Transverse colon (tissue), 4 donors: ENCODE measurements at regions not wholly inside any gene's neighbourhood (a gene's known extent, or its start where the extent isn't known, plus 50 kb on each side); places are given as distances from the start of the nearest gene placed in this dataset.

Experiments used
- DNase-seq: peaks from one replicate; pipeline ENCODE4 v3.0.0-alpha.2; 2019
- H3K27ac ChIP-seq, 4 donors: fragments of 200-600 bp; sonication (generic); 2 replicates each; pipeline ENCODE4 v1.5.1; 2016 to 2018; ENCODE audit warnings: inconsistent platforms in 4 of 4
- H3K27me3 ChIP-seq: fragments of 200-600 bp; sonication (generic); 2 replicates; pipeline ENCODE4 v1.5.1; 2017; ENCODE audit warnings: inconsistent platforms
- H3K36me3 ChIP-seq, 4 donors: fragments of 200-600 bp; sonication (generic); 2 replicates each; pipeline ENCODE4 v1.5.1; 2017 to 2019; ENCODE audit warnings: inconsistent platforms in 4 of 4
- H3K4me1 ChIP-seq, 4 donors: fragments of 200-600 bp; sonication (generic); 2 replicates each; pipeline ENCODE4 v1.5.1; 2017 to 2020; ENCODE audit warnings: inconsistent platforms in 4 of 4
- H3K4me3 ChIP-seq, 4 donors: fragments of 200-600 bp; sonication (generic); 1 replicate in 1 of 4; 2 replicates in 3 of 4; pipeline versions ENCODE4 v1.5.1 to v1.6.1; 2017 to 2019; ENCODE audit warnings: inconsistent platforms in 4 of 4
- H3K9me3 ChIP-seq, 2 donors: fragments of 200-600 bp; sonication (generic); 2 replicates each; pipeline ENCODE4 v1.5.1; 2017 to 2019; ENCODE audit warnings: inconsistent platforms in 2 of 2
- EP300 ChIP-seq: sonication (generic); formaldehyde crosslinking; IDR thresholded peaks from one replicate; pipeline ENCODE4 v1.6.1; 2017; ENCODE audit warnings: antibody characterized with exemption, low read depth
- POLR2A ChIP-seq: fragments of 450-650 bp; IDR thresholded peaks from one replicate; pipeline ENCODE4 v1.6.1; 2016; ENCODE audit warnings: antibody characterized with exemption, mild to moderate bottlenecking, moderate library complexity
- POLR2AphosphoS5 ChIP-seq, 3 donors: sonication (generic); formaldehyde crosslinking; IDR thresholded peaks; one replicate each; pipeline ENCODE4 v1.6.1; 2016; ENCODE audit warnings: antibody characterized with exemption in 3 of 3
- WGBS, 2 donors: methylation state at CpG; one replicate each; pipeline ENCODE4 v1.1.5; 2018; ENCODE audit warnings: low coverage in 1 of 2; 5-methylcytosine and 5-hydroxymethylcytosine counted together
- in situ Hi-C, 4 donors: fragments of 200-750 bp; cut with MboI; loops; one replicate each; pipeline versions ENCODE4 v1.15.0 to v1.15.1; 2017; ENCODE audit warnings: low sequenced_read_pairs in 3 of 4, low pct_ligation_motif_present in 1 of 4, low pct_unique_long_range_greater_than_20kb in 1 of 4
- intact Hi-C: fragments of 100-400 bp; cut with DNase I; formaldehyde crosslinking; loops from one replicate; pipeline ENCODE4 v1.15.1; 2023; ENCODE audit warnings: low total_unique reads
- TF ChIP-seq, protein P1 (sequence below), 5 experiments: fragments of 200-600 bp in 3 of 5; fragments of 450-650 bp in 2 of 5; sonication (generic) in 3 of 5; IDR thresholded peaks; 1 replicate in 2 of 5; 2 replicates in 3 of 5; pipeline ENCODE4 v1.5.1; 2016 to 2017; ENCODE audit warnings: antibody characterized with exemption in 5 of 5, inconsistent platforms in 3 of 5, mild to moderate bottlenecking in 2 of 5, moderate library complexity in 1 of 5

DNA sequence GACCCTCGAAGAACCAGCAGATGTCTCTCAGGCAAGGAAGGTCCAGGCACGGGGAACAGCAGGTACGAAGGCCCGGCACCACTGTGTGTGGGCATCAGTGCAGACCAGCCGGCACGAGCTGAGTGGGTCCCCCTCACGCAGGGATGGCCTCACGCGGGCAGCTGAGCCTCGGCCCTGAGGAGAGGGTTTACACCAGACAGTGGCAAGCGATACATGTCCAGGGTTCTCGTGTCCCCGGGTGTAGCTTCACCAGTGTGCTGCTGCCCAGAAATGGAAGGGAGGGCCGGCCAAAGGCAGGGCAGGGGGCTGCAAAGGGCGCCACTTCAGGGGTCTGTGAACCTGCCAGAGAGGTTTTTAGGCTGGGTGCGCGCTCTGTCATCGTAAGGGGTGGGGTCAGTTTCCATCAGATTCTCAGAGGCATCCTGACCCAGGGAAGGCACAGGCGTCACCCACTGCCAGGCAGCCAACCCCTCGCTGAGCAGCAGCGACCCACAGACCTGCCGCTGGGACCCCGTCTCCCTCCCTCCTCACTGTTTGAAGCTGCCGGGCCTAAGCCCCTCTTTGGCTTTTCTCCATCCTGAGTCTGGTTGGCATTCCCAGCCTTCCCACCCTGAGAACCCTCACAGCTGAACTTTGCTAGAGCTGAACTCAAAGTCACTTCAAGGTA, 107.0 kb downstream of the CPZ start:
- Histone ChIP-seq H3K27me3 (no peaks in the 10 kb centered on the region), H3K36me3 (no peaks in the 10 kb centered on the region), H3K4me1 (no peaks in the 10 kb centered on the region), H3K9me3 (no peaks in the 10 kb centered on the region), H3K4me3 (no peak overlapping the region), H3K27ac (no peak overlapping the region)
- WGBS, 2 donors = 85% methylated on average over 24 of the region's 24 CpGs; no CpG with 5 or more reads in 1 of the 2 donors
- intact Hi-C loops (no loop called here), in situ Hi-C loops (no loop called here)
- TF ChIP-seq POLR2A (no peak), EP300 (no peak), POLR2AphosphoS5 (IDR thresholded peaks at IDR 0.05) (no peak)
- TF ChIP-seq, protein P1, sequence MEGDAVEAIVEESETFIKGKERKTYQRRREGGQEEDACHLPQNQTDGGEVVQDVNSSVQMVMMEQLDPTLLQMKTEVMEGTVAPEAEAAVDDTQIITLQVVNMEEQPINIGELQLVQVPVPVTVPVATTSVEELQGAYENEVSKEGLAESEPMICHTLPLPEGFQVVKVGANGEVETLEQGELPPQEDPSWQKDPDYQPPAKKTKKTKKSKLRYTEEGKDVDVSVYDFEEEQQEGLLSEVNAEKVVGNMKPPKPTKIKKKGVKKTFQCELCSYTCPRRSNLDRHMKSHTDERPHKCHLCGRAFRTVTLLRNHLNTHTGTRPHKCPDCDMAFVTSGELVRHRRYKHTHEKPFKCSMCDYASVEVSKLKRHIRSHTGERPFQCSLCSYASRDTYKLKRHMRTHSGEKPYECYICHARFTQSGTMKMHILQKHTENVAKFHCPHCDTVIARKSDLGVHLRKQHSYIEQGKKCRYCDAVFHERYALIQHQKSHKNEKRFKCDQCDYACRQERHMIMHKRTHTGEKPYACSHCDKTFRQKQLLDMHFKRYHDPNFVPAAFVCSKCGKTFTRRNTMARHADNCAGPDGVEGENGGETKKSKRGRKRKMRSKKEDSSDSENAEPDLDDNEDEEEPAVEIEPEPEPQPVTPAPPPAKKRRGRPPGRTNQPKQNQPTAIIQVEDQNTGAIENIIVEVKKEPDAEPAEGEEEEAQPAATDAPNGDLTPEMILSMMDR (IDR thresholded peaks at IDR 0.05) = no peak
- DNase-seq = peak; percentile 5

DNA sequence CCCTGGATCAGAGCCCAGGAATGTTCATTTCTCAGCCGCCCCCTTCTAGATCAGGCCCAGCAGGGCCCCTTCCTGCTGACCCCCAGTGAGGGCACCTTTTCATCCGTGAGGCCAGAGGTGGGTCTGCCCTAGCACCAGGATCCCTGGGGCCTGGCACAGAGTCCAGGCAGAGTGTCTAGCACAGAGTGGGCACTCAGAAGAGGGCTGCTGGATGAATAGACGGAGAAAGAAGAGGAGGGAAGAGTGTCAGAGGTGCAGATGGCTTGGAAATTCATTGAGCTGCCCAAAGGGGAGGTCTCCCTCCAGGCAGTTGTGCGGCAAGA, 106.5 kb downstream of the CPZ start:
- peak; percentile 1 for DNase-seq
- Histone ChIP-seq H3K9me3 (no peaks in the 10 kb centered on the region), H3K4me1 (no peaks in the 10 kb centered on the region), H3K27me3 (no peaks in the 10 kb centered on the region), H3K36me3 (no peaks in the 10 kb centered on the region), H3K27ac (no peak overlapping the region), H3K4me3 (no peak overlapping the region)
- TF ChIP-seq EP300 = no peak
- TF ChIP-seq, protein P1 (IDR thresholded peaks at IDR 0.05) = no peak
- TF ChIP-seq POLR2A = no peak
- in situ Hi-C loops (no loop called here), intact Hi-C loops (no loop called here)
- 83 to 86% methylated on average over 2 to 4 of the region's 4 CpGs for WGBS, 2 donors

DNA sequence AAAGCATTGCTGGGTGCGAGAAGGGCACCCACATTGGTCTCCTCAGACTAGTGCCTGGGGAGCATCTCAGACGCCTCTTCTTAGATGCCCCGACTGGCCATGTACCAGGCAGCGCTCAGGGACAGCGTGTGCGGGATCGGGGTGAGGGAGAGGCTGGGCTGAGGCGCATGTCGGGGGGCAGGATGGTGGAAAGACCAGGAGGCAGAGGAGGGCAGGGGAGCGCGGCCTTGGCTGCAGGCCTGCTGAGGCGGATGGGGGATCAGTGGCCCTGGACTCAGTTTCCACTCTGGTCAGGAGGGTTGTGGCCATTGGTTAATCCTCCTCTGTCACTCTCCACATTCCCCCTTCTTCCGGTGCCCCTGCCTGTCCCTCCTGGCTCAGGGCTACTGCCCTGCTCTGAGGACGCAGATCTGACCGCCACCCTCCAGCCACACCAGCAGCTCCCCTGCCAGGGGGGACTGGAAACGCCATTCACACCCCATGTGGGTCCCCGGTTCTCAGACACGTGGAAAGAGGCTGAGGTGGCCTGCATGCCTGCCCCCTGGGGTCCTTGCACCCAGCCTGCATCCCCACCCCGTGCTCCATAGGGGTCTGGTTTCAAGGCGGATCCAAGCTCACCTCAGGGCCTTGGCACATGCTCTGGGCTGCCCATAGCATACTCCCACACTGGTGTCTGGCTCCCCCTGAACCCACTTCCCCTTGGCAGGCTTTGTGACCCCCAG, 105.9 kb downstream of the CPZ start:
- DNase-seq = peak; percentile 4
- Histone ChIP-seq H3K4me1 (no peaks in the 10 kb centered on the region), H3K9me3 (no peaks in the 10 kb centered on the region), H3K36me3 (no peaks in the 10 kb centered on the region), H3K27me3 (no peaks in the 10 kb centered on the region), H3K27ac (no peak overlapping the region), H3K4me3 (no peak overlapping the region)
- WGBS, 2 donors = 89% methylated on average over 20 of the region's 20 CpGs; no CpG with 5 or more reads in 1 of the 2 donors
- intact Hi-C loops (no loop called here), in situ Hi-C loops (no loop called here)
- no peak for TF ChIP-seq POLR2A
- TF ChIP-seq, protein P1 (IDR thresholded peaks at IDR 0.05) = no peak
- no peak for TF ChIP-seq POLR2AphosphoS5 (IDR thresholded peaks at IDR 0.05)
- no peak for TF ChIP-seq EP300

DNA sequence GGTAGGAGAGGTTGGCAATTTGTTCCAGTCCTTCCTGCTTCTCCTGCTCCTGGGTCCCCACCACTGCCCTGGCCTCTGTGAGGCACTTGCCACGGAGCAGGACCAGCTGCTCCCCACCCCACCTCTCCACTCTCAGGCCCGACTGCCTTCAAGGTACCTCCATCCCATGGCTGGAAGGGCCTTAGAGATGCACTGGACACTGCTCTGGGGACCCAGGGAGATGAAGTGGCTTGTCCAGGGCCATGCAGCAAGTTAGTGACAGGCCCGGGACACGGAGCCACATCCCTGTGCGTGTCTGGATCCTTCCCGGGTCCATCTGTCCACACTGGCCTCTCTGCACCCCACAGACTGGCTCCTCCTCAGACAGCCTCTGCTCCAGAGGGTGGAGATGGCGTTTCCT, 105.3 kb downstream of the CPZ start:
- H3K27me3 ChIP-seq = no peaks in the 10 kb centered on the region
- H3K4me1 ChIP-seq = no peaks in the 10 kb centered on the region
- peak; percentile 1 for DNase-seq
- no peak overlapping the region for H3K27ac ChIP-seq
- H3K36me3 ChIP-seq = no peaks in the 10 kb centered on the region
- in situ Hi-C loops = no loop called here
- H3K9me3 ChIP-seq = no peaks in the 10 kb centered on the region
- 83% methylated on average over 7 of the region's 7 CpGs; no CpG with 5 or more reads in 1 of the 2 donors for WGBS, 2 donors
- H3K4me3 ChIP-seq = no peak overlapping the region
- TF ChIP-seq, protein P1 (IDR thresholded peaks at IDR 0.05) = no peak
- TF ChIP-seq POLR2AphosphoS5 (IDR thresholded peaks at IDR 0.05) = no peak
- TF ChIP-seq EP300 = no peak
- TF ChIP-seq POLR2A = no peak
- intact Hi-C loops = no loop called here
